CD14-positive monocyte (primary cell): ENCODE measurements at regions not wholly inside any gene's neighbourhood (a gene's known extent, or its start where the extent isn't known, plus 50 kb on each side); places are given as distances from the start of the nearest gene placed in this dataset.

Source experiments
- DNase-seq, 3 donors: peaks; one replicate each; pipeline ENCODE4 v3.0.0-alpha.2; 2011 to 2022
- H2AFZ ChIP-seq: 2 replicates; pipeline ENCODE4 v1.6.0; 2012; ENCODE audit warnings: mild to moderate bottlenecking, low read depth, low read length, inconsistent platforms; ENCODE audit not compliant: insufficient read depth, poor library complexity, severe bottlenecking
- H3K27ac ChIP-seq, 2 donors: 1 replicate in 1 of 2; 2 replicates in 1 of 2; pipeline ENCODE4 v1.5.1; 2012 to 2013; ENCODE audit warnings: low read length in 2 of 2, control low read depth in 1 of 2, inconsistent platforms in 1 of 2, low read depth in 1 of 2, mild to moderate bottlenecking in 1 of 2
- H3K27me3 ChIP-seq, 2 donors: one replicate each; pipeline versions ENCODE4 v1.6.0 to v1.6.1; 2011 to 2013; ENCODE audit warnings: low read length in 2 of 2; ENCODE audit not compliant: control insufficient read depth in 2 of 2, insufficient read depth in 2 of 2
- H3K36me3 ChIP-seq, 2 donors: replicated peaks in 1 of 2; 1 replicate in 1 of 2; 2 replicates in 1 of 2; pipeline versions ENCODE4 v1.5.1 to v1.6.1; 2012 to 2013; ENCODE audit warnings: low read length in 2 of 2, control low read depth in 1 of 2, inconsistent platforms in 1 of 2, mild to moderate bottlenecking in 1 of 2; ENCODE audit not compliant: insufficient read depth in 2 of 2, control insufficient read depth in 1 of 2
- H3K4me1 ChIP-seq, 2 donors: 1 replicate in 1 of 2; 2 replicates in 1 of 2; pipeline versions ENCODE4 v1.5.1 to v1.6.1; 2012 to 2013; ENCODE audit warnings: low read length in 2 of 2, control low read depth in 1 of 2, inconsistent platforms in 1 of 2, mild to moderate bottlenecking in 1 of 2, moderate library complexity in 1 of 2; ENCODE audit not compliant: insufficient read depth in 2 of 2, control insufficient read depth in 1 of 2
- H3K4me2 ChIP-seq: replicated peaks from 2 replicates; pipeline ENCODE3; 2012; ENCODE audit warnings: low read length, moderate library complexity, mild to moderate bottlenecking; ENCODE audit not compliant: poor library complexity, severe bottlenecking; ENCODE audit errors: extremely low read depth
- H3K4me3 ChIP-seq, 3 experiments: fragments of 200-600 bp in 1 of 3; sonication (generic) in 1 of 3; replicated peaks in 1 of 3; 1 replicate in 2 of 3; 2 replicates in 1 of 3; pipeline ENCODE4 v1.5.1; 2011 to 2013; ENCODE audit warnings: low read length in 3 of 3, mild to moderate bottlenecking in 3 of 3, control low read depth in 2 of 3, low read depth in 2 of 3, inconsistent platforms in 1 of 3, moderate library complexity in 1 of 3
- H3K79me2 ChIP-seq: 2 replicates; pipeline ENCODE4 v1.6.0; 2012; ENCODE audit warnings: mild to moderate bottlenecking, control low read depth, inconsistent platforms, low read length, moderate library complexity; ENCODE audit not compliant: insufficient read depth
- H3K9ac ChIP-seq: 2 replicates; pipeline ENCODE4 v1.6.0; 2017; ENCODE audit warnings: low read length, mild to moderate bottlenecking; ENCODE audit not compliant: insufficient read depth, poor library complexity, severe bottlenecking
- H3K9me3 ChIP-seq, 2 donors: replicated peaks in 1 of 2; 1 replicate in 1 of 2; 2 replicates in 1 of 2; pipeline versions ENCODE4 v1.5.1 to v1.6.1; 2012 to 2013; ENCODE audit warnings: low read length in 2 of 2, control low read depth in 1 of 2; ENCODE audit not compliant: control insufficient read depth in 1 of 2, insufficient read depth in 1 of 2
- H4K20me1 ChIP-seq: 2 replicates; pipeline ENCODE4 v1.6.0; 2012; ENCODE audit warnings: mild to moderate bottlenecking, low read length, control low read depth, moderate library complexity; ENCODE audit not compliant: insufficient read depth
- H3K27ac Mint-ChIP-seq, 7 donors: one replicate each; pipeline ENCODE4 v1.8.0; 2020; ENCODE audit warnings: mild to moderate bottlenecking in 7 of 7, mixed read lengths in 7 of 7, moderate library complexity in 6 of 7, inconsistent platforms in 2 of 7
- H3K27me3 Mint-ChIP-seq, 3 donors: one replicate each; pipeline ENCODE4 v1.8.0; 2021 to 2022; ENCODE audit warnings: low read depth in 3 of 3, mild to moderate bottlenecking in 3 of 3, mixed read lengths in 3 of 3, moderate library complexity in 3 of 3, inconsistent platforms in 1 of 3
- H3K36me3 Mint-ChIP-seq, 2 donors: one replicate each; pipeline ENCODE4 v1.8.0; 2020; ENCODE audit warnings: mixed read lengths in 2 of 2, inconsistent platforms in 1 of 2, mild to moderate bottlenecking in 1 of 2
- H3K4me1 Mint-ChIP-seq: one replicate; pipeline ENCODE4 v1.8.0; 2020; ENCODE audit warnings: mild to moderate bottlenecking, mixed read lengths
- H3K4me3 Mint-ChIP-seq, 2 donors: one replicate each; pipeline ENCODE4 v1.8.0; 2020; ENCODE audit warnings: mild to moderate bottlenecking in 2 of 2, mixed read lengths in 2 of 2, moderate library complexity in 1 of 2
- H3K9me3 Mint-ChIP-seq, 7 donors: one replicate each; pipeline ENCODE4 v1.8.0; 2020 to 2022; ENCODE audit warnings: mixed read lengths in 7 of 7, mild to moderate bottlenecking in 6 of 7, moderate library complexity in 6 of 7, inconsistent platforms in 2 of 7
- CTCF ChIP-seq: fragments of 200-600 bp; IDR thresholded peaks from one replicate; pipeline ENCODE4 v1.8.0; 2022; ENCODE audit warnings: antibody characterized with exemption, mild to moderate bottlenecking
- WGBS: methylation state at CpG from one replicate; pipeline ENCODE4 v1.1.5; 2013; ENCODE audit warnings: missing lambda C conversion rate; ENCODE audit not compliant: insufficient coverage; 5-methylcytosine and 5-hydroxymethylcytosine counted together
- intact Hi-C, 2 donors: fragments of 100-400 bp; cut with micrococcal nuclease; formaldehyde crosslinking; loops; one replicate each; pipeline versions ENCODE4 v1.15.0 to v1.15.1; 2023

- H3K79me2 ChIP-seq = no peaks in the 10 kb centered on the region
- H3K9me3 ChIP-seq = no peaks in the 10 kb centered on the region
- no peak for DNase-seq
- no peak overlapping the region for H2AFZ ChIP-seq
- no peaks in the 10 kb centered on the region for H3K27me3 Mint-ChIP-seq
- no peaks in the 10 kb centered on the region for H3K27me3 ChIP-seq
- peaks cover 0 to 10% (median 2%) of the 10 kb centered on the region in 7 donors for H3K9me3 Mint-ChIP-seq
- TF ChIP-seq CTCF = no peak
- H3K27ac ChIP-seq = no peak overlapping the region
- H4K20me1 ChIP-seq = no peaks in the 10 kb centered on the region
- H3K4me1 ChIP-seq = no peaks in the 10 kb centered on the region
- H3K36me3 ChIP-seq = no peaks in the 10 kb centered on the region
- no peak overlapping the region for H3K27ac Mint-ChIP-seq
- intact Hi-C loops = no loop called here
- H3K36me3 Mint-ChIP-seq = no peaks in the 10 kb centered on the region
- WGBS = no CpG with 5 or more reads among the region's 1 CpG
- no peak overlapping the region for H3K4me2 ChIP-seq
- H3K9ac ChIP-seq = no peak overlapping the region
- no peak overlapping the region for H3K4me3 ChIP-seq
- H3K4me3 Mint-ChIP-seq = no peak overlapping the region
- no peaks in the 10 kb centered on the region for H3K4me1 Mint-ChIP-seq
Observed at GRCh38 chr4:167406181-167406580, 171.9 kb upstream of the SPOCK3 start.

- Mint-ChIP-seq H3K4me3 (no peak overlapping the region), H3K36me3 (no peaks in the 10 kb centered on the region), H3K27ac (no peak overlapping the region), H3K27me3 (peaks cover 0 to 3% (median 0%) of the 10 kb centered on the region in 3 donors), H3K4me1 (no peaks in the 10 kb centered on the region), H3K9me3 (peaks cover 0 to 9% (median 3%) of the 10 kb centered on the region in 7 donors)
- H3K4me2 ChIP-seq = no peak overlapping the region
- H3K36me3 ChIP-seq = no peaks in the 10 kb centered on the region
- H3K4me1 ChIP-seq = no peaks in the 10 kb centered on the region
- H3K27ac ChIP-seq = no peak overlapping the region
- no peak for TF ChIP-seq CTCF
- WGBS = no CpG with 5 or more reads among the region's 4 CpGs
- no peaks in the 10 kb centered on the region for H3K79me2 ChIP-seq
- no peak overlapping the region for H2AFZ ChIP-seq
- intact Hi-C loops = no loop called here
- H3K27me3 ChIP-seq = no peaks in the 10 kb centered on the region
- DNase-seq = no peak
- H3K9ac ChIP-seq = no peak overlapping the region
- H3K4me3 ChIP-seq = no peak overlapping the region
- no peaks in the 10 kb centered on the region for H4K20me1 ChIP-seq
- H3K9me3 ChIP-seq = peaks cover 0 to 5% of the 10 kb centered on the region in 2 donors
Observed at GRCh38 chr4:167415461-167415860, 181.2 kb upstream of the SPOCK3 start.
